GM18505 (cell line): ENCODE measurements at regions not wholly inside any gene's neighbourhood (a gene's known extent, or its start where the extent isn't known, plus 50 kb on each side); places are given as distances from the start of the nearest gene placed in this dataset.

Experiments
- ATAC-seq: cut with Tn5 transposase; IDR thresholded peaks from one replicate; pipeline ENCODE4 v1.9.1; 2021; ENCODE audit not compliant: unreplicated experiment
- POLR2A ChIP-seq: IDR thresholded peaks from 4 replicates; pipeline ENCODE4 v1.6.1; 2011; ENCODE audit warnings: borderline replicate concordance; ENCODE audit not compliant: insufficient read depth, insufficient read length; ENCODE audit errors: extremely low read depth

- no peak for TF ChIP-seq POLR2A
- ATAC-seq: no peak
Measured at GRCh38 chr9:89655990-89656657, 51.3 kb downstream of the GADD45G start.

- ATAC-seq: no peak
- no peak for TF ChIP-seq POLR2A
Measured at GRCh38 chr9:89657295-89657694, 52.5 kb downstream of the GADD45G start.

GRCh38 chr9:89657765-89658164 is 53.0 kb downstream of the GADD45G start:
- ATAC-seq: no peak
- no peak for TF ChIP-seq POLR2A

- no peak for ATAC-seq
Measured at GRCh38 chr9:89658401-89658800, 53.6 kb downstream of the GADD45G start.

GRCh38 chr9:89658931-89659330 is 54.1 kb downstream of the GADD45G start:
- ATAC-seq: no peak
- no peak for TF ChIP-seq POLR2A

More at GRCh38 chr9:89658401-89658800, 53.6 kb downstream of the GADD45G start:
- TF ChIP-seq POLR2A: no peak

- no peak for ATAC-seq
- no peak for TF ChIP-seq POLR2A
Measured at GRCh38 chr9:89659473-89659872, 54.7 kb downstream of the GADD45G start.

GRCh38 chr9:89659891-89660685 is 55.3 kb downstream of the GADD45G start:
- no peak for TF ChIP-seq POLR2A
- ATAC-seq: no peak

- ATAC-seq: no peak
- TF ChIP-seq POLR2A: no peak
Measured at GRCh38 chr9:89661391-89661949, 56.7 kb downstream of the GADD45G start.

GRCh38 chr9:89661956-89662717 is 57.3 kb downstream of the GADD45G start:
- TF ChIP-seq POLR2A: no peak
- ATAC-seq: no peak

- no peak for ATAC-seq
- TF ChIP-seq POLR2A: no peak
Measured at GRCh38 chr9:89662718-89663613, 58.2 kb downstream of the GADD45G start.

GRCh38 chr9:89663614-89663970 is 58.8 kb downstream of the GADD45G start:
- ATAC-seq: no peak
- no peak for TF ChIP-seq POLR2A

- TF ChIP-seq POLR2A: no peak
- ATAC-seq: no peak
Measured at GRCh38 chr9:89664010-89664409, 59.2 kb downstream of the GADD45G start.
